Midbrain (tissue), 1 donor: ENCODE measurements at regions not wholly inside any gene's neighbourhood (a gene's known extent, or its start where the extent isn't known, plus 50 kb on each side); places are given as distances from the start of the nearest gene placed in this dataset.
"Not testable (repeated sequence)": the region's sequence is repeated elsewhere in the genome, so short reads cannot be mapped to it uniquely, and the experiment has no call there.

Experiments
- DNase-seq: peaks from one replicate; lab custom pipeline; 2025; lab: John Stamatoyannopoulos, UW

GRCh38 chrX:12052109-12052508, 86.2 kb upstream of the FRMPD4 start:
- no peak for DNase-seq

DNA sequence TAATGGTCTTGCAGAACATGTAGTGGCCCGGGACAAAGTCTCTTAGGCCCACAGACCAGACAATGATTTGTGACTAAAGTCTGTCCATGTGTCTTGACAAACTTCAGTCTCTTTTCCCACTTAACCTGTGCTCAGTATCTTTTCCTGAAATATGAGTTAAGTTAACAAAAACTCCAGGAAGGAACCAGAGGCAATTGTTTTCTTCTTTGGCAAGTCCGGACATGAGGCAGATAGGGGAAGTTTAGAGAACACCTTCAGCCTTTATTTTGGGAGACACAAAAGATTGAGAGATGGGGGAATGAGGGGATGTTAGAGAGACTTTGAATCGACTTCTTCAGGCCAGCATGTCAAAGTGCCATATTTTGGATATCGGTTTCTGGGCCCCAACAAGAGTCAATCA, 80.2 kb upstream of the FRMPD4 start:
- DNase-seq: no peak

DNA sequence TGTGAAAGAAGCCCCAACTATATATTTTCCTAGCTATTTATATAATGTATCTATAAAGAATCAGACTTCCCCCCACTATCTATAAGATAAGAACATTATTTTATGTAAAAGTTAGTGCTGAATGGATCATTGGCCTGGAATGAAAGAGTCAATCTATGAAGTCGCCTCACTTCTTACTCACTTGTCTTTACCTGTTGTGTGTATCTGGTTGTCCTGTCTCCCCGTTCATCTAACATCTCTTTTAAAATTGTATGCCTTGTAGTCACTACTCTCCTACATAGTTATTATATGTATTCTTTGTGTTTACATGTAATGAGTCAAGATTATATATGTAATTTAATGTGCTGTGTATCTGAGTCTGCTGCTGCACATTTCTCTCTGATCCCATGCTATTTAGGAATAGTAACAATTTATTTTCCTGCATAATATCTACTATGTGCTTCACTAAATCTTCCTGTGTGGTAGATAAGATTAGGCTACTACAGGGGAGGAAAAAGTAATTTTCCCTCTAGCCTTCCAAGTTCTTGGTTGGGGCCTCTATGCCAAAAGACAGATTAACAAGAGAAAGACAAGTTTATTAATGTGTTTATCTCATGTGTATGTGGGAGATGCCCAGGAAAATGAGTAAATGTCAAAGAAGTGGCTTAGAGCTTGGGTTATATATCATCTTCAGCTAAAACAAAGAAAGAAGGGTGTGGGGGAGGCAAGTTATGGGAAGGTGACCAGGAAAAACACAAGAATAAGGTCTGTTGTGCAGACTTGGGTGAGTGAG, 77.6 kb upstream of the FRMPD4 start:
- no peak for DNase-seq

- no peak for DNase-seq
Observed at GRCh38 chrX:12065251-12065650, 73.0 kb upstream of the FRMPD4 start.

DNA sequence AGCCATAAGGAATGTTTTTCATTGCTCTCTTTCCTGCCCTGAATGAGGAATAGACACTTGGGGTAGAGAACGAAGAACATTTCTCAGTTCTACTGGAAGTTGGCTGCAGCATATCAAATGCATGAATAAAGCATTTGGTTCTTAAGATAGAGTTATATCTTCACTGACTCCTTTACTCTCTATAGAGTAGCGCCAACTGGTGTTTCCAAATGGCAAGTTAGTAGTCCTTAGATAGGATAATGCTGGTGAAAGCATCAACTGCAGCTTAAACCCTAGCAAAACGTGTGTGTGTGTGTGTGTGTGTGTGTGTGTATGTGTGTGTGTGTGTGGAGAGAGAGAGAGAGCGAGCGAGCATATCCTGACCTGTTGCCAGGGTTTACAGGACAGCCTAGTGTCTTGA, 62.2 kb upstream of the FRMPD4 start:
- no peak for DNase-seq

- DNase-seq: peak; percentile 15
Observed at GRCh38 chrX:12080265-12080664, 58.0 kb upstream of the FRMPD4 start.

DNA sequence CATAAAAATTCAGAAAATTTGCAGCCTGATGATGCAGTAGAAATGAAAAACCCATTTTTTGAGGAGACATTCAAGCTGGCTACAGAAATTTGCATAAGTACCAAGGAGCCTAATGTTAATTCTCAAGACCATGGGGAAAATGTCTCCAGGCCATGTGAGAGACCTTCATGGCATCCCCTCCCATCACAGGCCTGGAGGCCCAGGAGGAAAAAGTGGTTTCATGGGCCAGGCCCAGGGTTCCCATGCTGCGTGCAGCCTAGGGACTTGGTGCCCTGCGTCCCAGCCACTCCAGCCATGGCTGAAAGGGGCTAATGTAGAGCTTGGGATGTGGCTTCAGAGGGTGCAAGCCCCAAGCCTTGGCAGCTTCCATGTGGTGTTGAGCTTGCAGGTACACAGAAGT, 55.3 kb upstream of the FRMPD4 start:
- DNase-seq: not testable (repeated sequence)
